Skeletal muscle tissue (tissue), 3 donors: ENCODE measurements at regions not wholly inside any gene's neighbourhood (a gene's known extent, or its start where the extent isn't known, plus 50 kb on each side); places are given as distances from the start of the nearest gene placed in this dataset.

Source experiments
- H3K27ac ChIP-seq: one replicate; pipeline ENCODE4 v1.7.0; 2013; ENCODE audit warnings: mild to moderate bottlenecking, low read depth, low read length, inconsistent platforms
- H3K27me3 ChIP-seq, 3 donors: one replicate each; pipeline ENCODE4 v1.7.0; 2013; ENCODE audit warnings: low read length in 3 of 3; ENCODE audit not compliant: control insufficient read depth in 3 of 3, insufficient read depth in 3 of 3
- H3K36me3 ChIP-seq, 3 donors: one replicate each; pipeline ENCODE4 v1.7.0; 2013; ENCODE audit warnings: low read length in 3 of 3; ENCODE audit not compliant: control insufficient read depth in 3 of 3, insufficient read depth in 3 of 3
- H3K4me1 ChIP-seq, 3 donors: one replicate each; pipeline ENCODE4 v1.7.0; 2013; ENCODE audit warnings: low read length in 3 of 3, mild to moderate bottlenecking in 3 of 3; ENCODE audit not compliant: control insufficient read depth in 3 of 3, insufficient read depth in 3 of 3
- H3K4me3 ChIP-seq, 3 donors: one replicate each; pipeline ENCODE4 v1.7.0; 2013; ENCODE audit warnings: low read length in 3 of 3
- H3K9ac ChIP-seq, 3 donors: one replicate each; pipeline ENCODE4 v1.7.0; 2013; ENCODE audit warnings: low read length in 3 of 3, mild to moderate bottlenecking in 3 of 3, moderate library complexity in 2 of 3, low read depth in 1 of 3
- H3K9me3 ChIP-seq, 3 donors: one replicate each; pipeline ENCODE4 v1.7.0; 2013; ENCODE audit warnings: low read length in 3 of 3; ENCODE audit not compliant: control insufficient read depth in 3 of 3
- donor health status: Osteomylitis.

- H3K9me3 ChIP-seq: no peaks in the 10 kb centered on the region
- no peak overlapping the region for H3K4me3 ChIP-seq
- H3K27me3 ChIP-seq: peaks cover 0 to 42% (median 15%) of the 10 kb centered on the region in 3 donors
- H3K27ac ChIP-seq: no peak overlapping the region
- H3K9ac ChIP-seq: no peak overlapping the region
- H3K36me3 ChIP-seq: no peaks in the 10 kb centered on the region
- peaks cover 4 to 7% (median 4%) of the 10 kb centered on the region in 3 donors for H3K4me1 ChIP-seq
Observed at GRCh38 chr2:239750929-239751678, 274.0 kb downstream of the NDUFA10 start.

GRCh38 chr2:239750045-239750835, 274.9 kb downstream of the NDUFA10 start:
- Histone ChIP-seq H3K36me3 (no peaks in the 10 kb centered on the region), H3K4me1 (peaks cover 4 to 7% (median 4%) of the 10 kb centered on the region in 3 donors), H3K27ac (no peak overlapping the region), H3K9ac (no peak overlapping the region), H3K27me3 (peaks cover 0 to 42% (median 15%) of the 10 kb centered on the region in 3 donors), H3K4me3 (no peak overlapping the region), H3K9me3 (no peaks in the 10 kb centered on the region)

GRCh38 chr2:239749272-239749873, 275.8 kb downstream of the NDUFA10 start:
- Histone ChIP-seq H3K9ac (no peak overlapping the region), H3K4me1 (peaks cover 4 to 7% (median 4%) of the 10 kb centered on the region in 3 donors), H3K36me3 (no peaks in the 10 kb centered on the region), H3K27ac (no peak overlapping the region), H3K4me3 (no peak overlapping the region), H3K27me3 (peaks cover 0 to 48% (median 15%) of the 10 kb centered on the region in 3 donors), H3K9me3 (no peaks in the 10 kb centered on the region)

- Histone ChIP-seq H3K4me1 (peaks cover 4 to 7% (median 4%) of the 10 kb centered on the region in 3 donors), H3K27me3 (peaks cover 0 to 48% (median 15%) of the 10 kb centered on the region in 3 donors), H3K9me3 (no peaks in the 10 kb centered on the region), H3K27ac (no peak overlapping the region), H3K36me3 (no peaks in the 10 kb centered on the region), H3K9ac (no peak overlapping the region), H3K4me3 (no peak overlapping the region)
Observed at GRCh38 chr2:239748811-239749210, 276.3 kb downstream of the NDUFA10 start.

- Histone ChIP-seq H3K27me3 (peaks cover 0 to 45% (median 15%) of the 10 kb centered on the region in 3 donors), H3K9me3 (no peaks in the 10 kb centered on the region), H3K36me3 (no peaks in the 10 kb centered on the region), H3K4me1 (peaks cover 0 to 4% (median 0%) of the 10 kb centered on the region in 3 donors), H3K27ac (no peak overlapping the region), H3K4me3 (no peak overlapping the region), H3K9ac (no peak overlapping the region)
Observed at GRCh38 chr2:239747771-239748170, 277.4 kb downstream of the NDUFA10 start.

GRCh38 chr2:239747274-239747673, 277.9 kb downstream of the NDUFA10 start:
- H3K27ac ChIP-seq: no peak overlapping the region
- peaks cover 0 to 44% (median 15%) of the 10 kb centered on the region in 3 donors for H3K27me3 ChIP-seq
- no peaks in the 10 kb centered on the region for H3K9me3 ChIP-seq
- no peak overlapping the region for H3K4me3 ChIP-seq
- no peaks in the 10 kb centered on the region for H3K36me3 ChIP-seq
- peaks cover 0 to 4% (median 0%) of the 10 kb centered on the region in 3 donors for H3K4me1 ChIP-seq
- no peak overlapping the region for H3K9ac ChIP-seq

- Histone ChIP-seq H3K27ac (no peak overlapping the region), H3K36me3 (no peaks in the 10 kb centered on the region), H3K4me3 (no peak overlapping the region), H3K9me3 (no peaks in the 10 kb centered on the region), H3K27me3 (peaks cover 0 to 43% (median 15%) of the 10 kb centered on the region in 3 donors), H3K9ac (no peak overlapping the region), H3K4me1 (peaks cover 0 to under 1% (median 0%) of the 10 kb centered on the region in 3 donors)
Observed at GRCh38 chr2:239746559-239747246, 278.4 kb downstream of the NDUFA10 start.

- Histone ChIP-seq H3K27ac (no peak overlapping the region), H3K9me3 (no peaks in the 10 kb centered on the region), H3K27me3 (peaks cover 0 to 39% (median 7%) of the 10 kb centered on the region in 3 donors), H3K9ac (no peak overlapping the region), H3K36me3 (no peaks in the 10 kb centered on the region), H3K4me1 (no peaks in the 10 kb centered on the region), H3K4me3 (no peak overlapping the region)
Observed at GRCh38 chr2:239745386-239746227, 279.5 kb downstream of the NDUFA10 start.
